Fibroblast of mammary gland (primary cell): ENCODE measurements at regions not wholly inside any gene's neighbourhood (a gene's known extent, or its start where the extent isn't known, plus 50 kb on each side); places are given as distances from the start of the nearest gene placed in this dataset.

Experiments
- DNase-seq: peaks from one replicate; pipeline ENCODE4 v3.0.0-alpha.2; 2010; ENCODE audit warnings: low read depth
- H3K4me3 ChIP-seq: 2 replicates; pipeline ENCODE4 v1.5.1; 2011; ENCODE audit warnings: low read depth, mild to moderate bottlenecking, low read length, moderate library complexity; ENCODE audit not compliant: control insufficient read depth
- CTCF ChIP-seq: conservative IDR thresholded peaks from 2 replicates; pipeline ENCODE4 v1.5.1; 2011; ENCODE audit warnings: low read depth, low read length, inconsistent platforms; ENCODE audit not compliant: control insufficient read depth, insufficient read depth

GRCh38 chr9:107131108-107131799 lies 151.8 kb upstream of the RAD23B start:
- TF ChIP-seq CTCF: no peak
- DNase-seq: no peak
- H3K4me3 ChIP-seq: no peak overlapping the region

GRCh38 chr9:107136296-107136695 lies 146.8 kb upstream of the RAD23B start:
- no peak for TF ChIP-seq CTCF
- DNase-seq: no peak
- H3K4me3 ChIP-seq: no peak overlapping the region

- peak; percentile 88 for TF ChIP-seq CTCF
- DNase-seq: peak; percentile 56
- no peak overlapping the region for H3K4me3 ChIP-seq
Measured at GRCh38 chr9:107137495-107138202, 145.4 kb upstream of the RAD23B start.

GRCh38 chr9:107138261-107138992 lies 144.7 kb upstream of the RAD23B start:
- DNase-seq: peak; percentile 31
- no peak for TF ChIP-seq CTCF
- no peak overlapping the region for H3K4me3 ChIP-seq

GRCh38 chr9:107141967-107142366 lies 141.1 kb upstream of the RAD23B start:
- DNase-seq: peak; percentile 29
- TF ChIP-seq CTCF: peak; percentile 38
- no peak overlapping the region for H3K4me3 ChIP-seq

- no peak for TF ChIP-seq CTCF
- no peak overlapping the region for H3K4me3 ChIP-seq
- DNase-seq: no peak
Measured at GRCh38 chr9:107142430-107142829, 140.6 kb upstream of the RAD23B start.
